Vagina (tissue), 2 donors: ENCODE measurements at regions not wholly inside any gene's neighbourhood (a gene's known extent, or its start where the extent isn't known, plus 50 kb on each side); places are given as distances from the start of the nearest gene placed in this dataset.

Experiments used
- DNase-seq, 2 donors: peaks; one replicate each; pipeline ENCODE4 v3.0.0-alpha.2; 2017; ENCODE audit errors: extremely low spot score in 2 of 2
- H3K27ac ChIP-seq: fragments of 200-600 bp; sonication (generic); one replicate; pipeline ENCODE4 v1.5.1; 2019
- H3K27me3 ChIP-seq: fragments of 200-600 bp; sonication (generic); one replicate; pipeline ENCODE4 v1.5.1; 2019
- H3K36me3 ChIP-seq, 2 donors: fragments of 200-600 bp; sonication (generic); one replicate each; pipeline ENCODE4 v1.5.1; 2017 to 2019
- H3K4me1 ChIP-seq: fragments of 200-600 bp; sonication (generic); one replicate; pipeline ENCODE4 v1.5.1; 2019
- H3K4me3 ChIP-seq, 2 donors: fragments of 200-600 bp; sonication (generic); 1 replicate in 1 of 2; 2 replicates in 1 of 2; pipeline ENCODE4 v1.5.1; 2016 to 2019
- H3K9me3 ChIP-seq: fragments of 200-600 bp; sonication (generic); one replicate; pipeline ENCODE4 v1.5.1; 2019
- CTCF ChIP-seq, 3 experiments: fragments of 450-650 bp in 2 of 3; fragments of 200-600 bp in 1 of 3; sonication (generic) in 1 of 3; IDR thresholded peaks; one replicate each; pipeline ENCODE4 v1.5.1; 2017 to 2019; ENCODE audit warnings: antibody characterized with exemption in 3 of 3, mild to moderate bottlenecking in 2 of 3, moderate library complexity in 2 of 3
- POLR2A ChIP-seq, 2 donors: fragments of 450-650 bp; IDR thresholded peaks; one replicate each; pipeline ENCODE4 v1.6.1; 2017; ENCODE audit warnings: antibody characterized with exemption in 2 of 2, mild to moderate bottlenecking in 2 of 2, moderate library complexity in 2 of 2
- POLR2AphosphoS5 ChIP-seq, 2 donors: sonication (generic); formaldehyde crosslinking; IDR thresholded peaks; one replicate each; pipeline ENCODE4 v1.9.0; 2017; ENCODE audit warnings: antibody characterized with exemption in 2 of 2, mild to moderate bottlenecking in 2 of 2, low read depth in 1 of 2; ENCODE audit not compliant: insufficient read depth in 1 of 2
- intact Hi-C: fragments of 100-400 bp; cut with DNase I; formaldehyde crosslinking; loops from one replicate; pipeline ENCODE4 v1.15.1; 2023

- no peaks in the 10 kb centered on the region for H3K9me3 ChIP-seq
- no peaks in the 10 kb centered on the region for H3K4me1 ChIP-seq
- H3K27ac ChIP-seq: no peak overlapping the region
- intact Hi-C loops: no loop called here
- no peak for DNase-seq
- no peaks in the 10 kb centered on the region for H3K36me3 ChIP-seq
- no peak for TF ChIP-seq POLR2A (IDR thresholded peaks at IDR 0.05)
- no peak for TF ChIP-seq POLR2AphosphoS5 (IDR thresholded peaks at IDR 0.05; ENCODE audit: insufficient read depth in 1 of 2, low read depth in 1 of 2)
- TF ChIP-seq CTCF (IDR thresholded peaks at IDR 0.05): no peak
- no peak overlapping the region for H3K4me3 ChIP-seq
- no peaks in the 10 kb centered on the region for H3K27me3 ChIP-seq
Measured at GRCh38 chr14:44768935-44769334, 192.8 kb downstream of the KLHL28 start.

- DNase-seq: no peak
- no peak overlapping the region for H3K4me3 ChIP-seq
- H3K27ac ChIP-seq: no peak overlapping the region
- H3K27me3 ChIP-seq: no peaks in the 10 kb centered on the region
- no peaks in the 10 kb centered on the region for H3K4me1 ChIP-seq
- H3K36me3 ChIP-seq: no peaks in the 10 kb centered on the region
- TF ChIP-seq POLR2AphosphoS5 (IDR thresholded peaks at IDR 0.05; ENCODE audit: insufficient read depth in 1 of 2, low read depth in 1 of 2) (no peak), CTCF (IDR thresholded peaks at IDR 0.05) (no peak), POLR2A (IDR thresholded peaks at IDR 0.05) (no peak)
- no peaks in the 10 kb centered on the region for H3K9me3 ChIP-seq
- intact Hi-C loops: no loop called here
Measured at GRCh38 chr14:44767646-44768173, 194.0 kb downstream of the KLHL28 start.

- no peaks in the 10 kb centered on the region for H3K9me3 ChIP-seq
- no peak for DNase-seq
- H3K4me1 ChIP-seq: no peaks in the 10 kb centered on the region
- H3K27ac ChIP-seq: no peak overlapping the region
- H3K36me3 ChIP-seq: no peaks in the 10 kb centered on the region
- H3K27me3 ChIP-seq: no peaks in the 10 kb centered on the region
- TF ChIP-seq CTCF (IDR thresholded peaks at IDR 0.05) (no peak), POLR2A (IDR thresholded peaks at IDR 0.05) (no peak)
- intact Hi-C loops: no loop called here
- H3K4me3 ChIP-seq: no peak overlapping the region
Measured at GRCh38 chr14:44766285-44766684, 195.5 kb downstream of the KLHL28 start.

- Histone ChIP-seq H3K36me3 (no peaks in the 10 kb centered on the region), H3K4me3 (no peak overlapping the region), H3K4me1 (no peaks in the 10 kb centered on the region), H3K27ac (no peak overlapping the region), H3K9me3 (no peaks in the 10 kb centered on the region), H3K27me3 (no peaks in the 10 kb centered on the region)
- TF ChIP-seq POLR2AphosphoS5 (IDR thresholded peaks at IDR 0.05; ENCODE audit: insufficient read depth in 1 of 2, low read depth in 1 of 2) (no peak), CTCF (IDR thresholded peaks at IDR 0.05) (no peak), POLR2A (IDR thresholded peaks at IDR 0.05) (no peak)
- intact Hi-C loops: no loop called here
- no peak for DNase-seq
Measured at GRCh38 chr14:44763356-44763755, 198.4 kb downstream of the KLHL28 start.

- no peak for DNase-seq
- H3K4me1 ChIP-seq: no peaks in the 10 kb centered on the region
- H3K4me3 ChIP-seq: no peak overlapping the region
- H3K36me3 ChIP-seq: no peaks in the 10 kb centered on the region
- H3K27ac ChIP-seq: no peak overlapping the region
- TF ChIP-seq POLR2A (IDR thresholded peaks at IDR 0.05) (no peak), CTCF (IDR thresholded peaks at IDR 0.05) (no peak), POLR2AphosphoS5 (IDR thresholded peaks at IDR 0.05; ENCODE audit: insufficient read depth in 1 of 2, low read depth in 1 of 2) (no peak)
- no peaks in the 10 kb centered on the region for H3K27me3 ChIP-seq
- intact Hi-C loops: no loop called here
- H3K9me3 ChIP-seq: no peaks in the 10 kb centered on the region
Measured at GRCh38 chr14:44759277-44759676, 202.5 kb downstream of the KLHL28 start.
